Esophagus (tissue), 2 donors: ENCODE measurements at regions not wholly inside any gene's neighbourhood (a gene's known extent, or its start where the extent isn't known, plus 50 kb on each side); places are given as distances from the start of the nearest gene placed in this dataset.

Experiments used
- H3K27ac ChIP-seq, 2 donors: one replicate each; pipeline ENCODE4 v1.5.1; 2013; ENCODE audit warnings: low read depth in 2 of 2, mild to moderate bottlenecking in 2 of 2, inconsistent platforms in 1 of 2, low read length in 1 of 2, moderate library complexity in 1 of 2
- H3K27me3 ChIP-seq, 2 donors: one replicate each; pipeline ENCODE4 v1.6.1; 2013; ENCODE audit warnings: low read length in 2 of 2, control low read depth in 1 of 2, mild to moderate bottlenecking in 1 of 2; ENCODE audit not compliant: insufficient read depth in 2 of 2, control insufficient read depth in 1 of 2
- H3K36me3 ChIP-seq, 2 donors: one replicate each; pipeline ENCODE4 v1.6.1; 2013; ENCODE audit warnings: low read length in 1 of 2; ENCODE audit not compliant: control insufficient read depth in 2 of 2, insufficient read depth in 2 of 2
- H3K4me1 ChIP-seq, 2 donors: one replicate each; pipeline ENCODE4 v1.6.1; 2013; ENCODE audit warnings: low read length in 1 of 2; ENCODE audit not compliant: control insufficient read depth in 2 of 2, insufficient read depth in 2 of 2
- H3K4me3 ChIP-seq, 2 donors: one replicate each; pipeline ENCODE4 v1.5.1; 2013; ENCODE audit warnings: low read length in 2 of 2, mild to moderate bottlenecking in 2 of 2, low read depth in 1 of 2, moderate library complexity in 1 of 2
- H3K9me3 ChIP-seq, 2 donors: one replicate each; pipeline ENCODE4 v1.6.1; 2013; ENCODE audit warnings: mild to moderate bottlenecking in 2 of 2, low read depth in 1 of 2, low read length in 1 of 2, moderate library complexity in 1 of 2; ENCODE audit not compliant: control insufficient read depth in 2 of 2, insufficient read depth in 1 of 2
- WGBS, 2 donors: extraction: QIAGEN DNeasy Blood & Tissue Kit; methylation state at CpG; one replicate each; pipeline ENCODE4 v1.1.7; 2013; 5-methylcytosine and 5-hydroxymethylcytosine counted together
- donor health status: healthy with polysubstance abuse.
- donor health status: Bipolar disorder and iron deficiency.

DNA sequence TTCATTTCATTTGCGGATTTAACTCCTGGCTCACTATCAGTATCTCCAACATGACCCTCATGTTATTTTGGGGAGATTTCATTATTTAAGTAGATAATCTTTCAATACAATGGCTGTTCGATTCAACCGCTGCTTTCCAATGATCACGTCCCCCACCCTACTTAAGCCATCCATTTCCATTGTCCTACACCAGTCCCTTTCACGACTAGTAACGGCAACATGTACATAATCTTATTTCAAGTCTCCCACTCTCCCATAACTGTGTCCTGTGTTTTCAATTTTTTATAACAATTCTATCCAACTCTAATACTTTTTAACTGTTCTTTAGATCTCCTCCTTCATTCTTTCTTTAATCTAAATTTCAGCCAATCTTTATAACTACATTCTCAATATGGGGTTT is 890.8 kb upstream of the MAP3K7 start:
- no peaks in the 10 kb centered on the region for H3K4me1 ChIP-seq
- no peaks in the 10 kb centered on the region for H3K27me3 ChIP-seq
- H3K9me3 ChIP-seq = no peaks in the 10 kb centered on the region
- no peak overlapping the region for H3K27ac ChIP-seq
- WGBS, 2 donors = 94 to 95% methylated on average over 6 of the region's 6 CpGs
- H3K36me3 ChIP-seq = no peaks in the 10 kb centered on the region
- H3K4me3 ChIP-seq = no peak overlapping the region

DNA sequence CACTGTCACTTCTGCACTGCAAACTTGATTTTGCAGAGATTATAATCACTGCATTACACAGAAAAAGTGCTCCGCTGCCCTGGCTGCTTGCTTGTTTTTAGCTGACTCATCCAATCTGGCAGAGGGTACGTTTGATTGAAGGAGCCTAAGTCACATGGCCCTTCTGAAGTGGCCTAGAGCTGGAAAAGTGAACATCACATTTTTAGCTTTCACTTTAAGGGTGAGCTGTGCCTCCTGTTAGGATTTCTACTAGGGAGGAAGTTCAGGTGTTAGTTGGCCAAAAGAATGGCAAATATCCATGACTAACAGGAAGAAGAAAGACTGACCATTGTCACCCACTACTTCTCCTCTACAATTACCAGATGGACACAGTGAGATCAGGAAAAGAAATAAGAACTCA is 889.1 kb upstream of the MAP3K7 start:
- Histone ChIP-seq H3K27ac (no peak overlapping the region), H3K4me3 (no peak overlapping the region), H3K27me3 (no peaks in the 10 kb centered on the region), H3K36me3 (no peaks in the 10 kb centered on the region), H3K9me3 (no peaks in the 10 kb centered on the region), H3K4me1 (no peaks in the 10 kb centered on the region)
- 6 to 12% methylated on average over 2 of the region's 2 CpGs for WGBS, 2 donors

GRCh38 chr6:91465393-91465792 is 878.5 kb upstream of the MAP3K7 start:
- H3K27me3 ChIP-seq = no peaks in the 10 kb centered on the region
- no peaks in the 10 kb centered on the region for H3K36me3 ChIP-seq
- H3K4me3 ChIP-seq = no peak overlapping the region
- no peaks in the 10 kb centered on the region for H3K9me3 ChIP-seq
- WGBS, 2 donors = 75 to 85% methylated on average over 3 of the region's 3 CpGs
- no peaks in the 10 kb centered on the region for H3K4me1 ChIP-seq
- H3K27ac ChIP-seq = no peak overlapping the region

DNA sequence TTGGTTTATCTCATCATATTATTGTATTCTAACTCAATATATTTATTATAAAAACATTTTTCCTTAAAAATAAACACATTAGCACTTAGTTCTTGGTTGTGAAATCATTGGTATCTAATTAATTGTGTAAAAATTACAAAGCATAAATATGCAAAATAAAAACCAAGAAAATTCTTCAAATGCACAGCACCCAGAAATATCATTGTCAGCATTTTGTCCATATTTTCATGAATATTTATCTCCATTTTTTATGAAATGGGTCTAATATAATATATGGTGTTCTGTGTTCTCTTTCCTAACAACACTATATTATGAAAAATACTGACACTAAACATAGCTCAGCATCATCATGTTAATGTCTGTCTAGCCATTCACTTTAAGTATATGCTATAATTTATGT is 877.8 kb upstream of the MAP3K7 start:
- H3K27me3 ChIP-seq = no peaks in the 10 kb centered on the region
- H3K36me3 ChIP-seq = no peaks in the 10 kb centered on the region
- H3K27ac ChIP-seq = no peak overlapping the region

DNA sequence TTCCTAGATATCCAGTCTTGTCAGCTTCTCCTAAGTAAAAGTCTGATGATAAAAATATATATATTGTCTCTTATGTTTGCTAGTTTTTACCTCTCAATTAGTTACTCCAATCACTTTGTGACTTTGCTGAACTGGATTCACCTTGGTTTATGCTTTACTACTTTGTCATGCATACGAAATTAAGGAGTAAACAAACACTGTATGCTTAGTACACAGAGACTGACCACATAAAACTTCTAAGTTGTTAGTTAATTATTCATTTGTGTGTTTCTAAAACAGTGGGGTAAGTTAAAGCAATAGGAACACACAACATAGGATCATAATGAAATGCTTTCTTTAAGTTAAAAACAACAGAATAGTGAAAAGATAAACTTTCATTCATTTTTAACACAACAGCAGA is 877.3 kb upstream of the MAP3K7 start:
- no peaks in the 10 kb centered on the region for H3K4me1 ChIP-seq
- no peaks in the 10 kb centered on the region for H3K36me3 ChIP-seq
- H3K4me3 ChIP-seq = no peak overlapping the region
- H3K27me3 ChIP-seq = no peaks in the 10 kb centered on the region
- H3K27ac ChIP-seq = no peak overlapping the region
- H3K9me3 ChIP-seq = no peaks in the 10 kb centered on the region
- 41 to 45% methylated on average over 1 of the region's 1 CpG for WGBS, 2 donors

More for the DNA sequence above, 877.8 kb upstream of the MAP3K7 start:
- Histone ChIP-seq H3K4me3 (no peak overlapping the region), H3K4me1 (no peaks in the 10 kb centered on the region), H3K9me3 (no peaks in the 10 kb centered on the region)

GRCh38 chr6:91462241-91462640 is 875.4 kb upstream of the MAP3K7 start:
- Histone ChIP-seq H3K36me3 (no peaks in the 10 kb centered on the region), H3K27ac (no peak overlapping the region), H3K9me3 (no peaks in the 10 kb centered on the region), H3K27me3 (no peaks in the 10 kb centered on the region), H3K4me3 (no peak overlapping the region), H3K4me1 (no peaks in the 10 kb centered on the region)
- WGBS, 2 donors = 46 to 54% methylated on average over 2 of the region's 2 CpGs

GRCh38 chr6:91453224-91453878 is 866.5 kb upstream of the MAP3K7 start:
- Histone ChIP-seq H3K4me3 (no peak overlapping the region), H3K36me3 (no peaks in the 10 kb centered on the region), H3K9me3 (no peaks in the 10 kb centered on the region), H3K27ac (no peak overlapping the region), H3K4me1 (no peaks in the 10 kb centered on the region), H3K27me3 (no peaks in the 10 kb centered on the region)
- 84 to 85% methylated on average over 2 of the region's 2 CpGs for WGBS, 2 donors

- H3K36me3 ChIP-seq = no peaks in the 10 kb centered on the region
- H3K27me3 ChIP-seq = no peaks in the 10 kb centered on the region
- no peak overlapping the region for H3K27ac ChIP-seq
- H3K9me3 ChIP-seq = no peaks in the 10 kb centered on the region
- 79% methylated on average over 4 of the region's 4 CpGs for WGBS, 2 donors
- no peak overlapping the region for H3K4me3 ChIP-seq
- no peaks in the 10 kb centered on the region for H3K4me1 ChIP-seq
Measured at GRCh38 chr6:91449539-91449938, 862.7 kb upstream of the MAP3K7 start.

- 72 to 82% methylated on average over 3 of the region's 3 CpGs for WGBS, 2 donors
Measured at GRCh38 chr6:91447530-91448254, 860.8 kb upstream of the MAP3K7 start.

GRCh38 chr6:91447081-91447480 is 860.2 kb upstream of the MAP3K7 start:
- 55 to 61% methylated on average over 2 of the region's 2 CpGs for WGBS, 2 donors
- H3K27me3 ChIP-seq = no peaks in the 10 kb centered on the region
- H3K4me3 ChIP-seq = no peak overlapping the region
- H3K27ac ChIP-seq = no peak overlapping the region
- no peaks in the 10 kb centered on the region for H3K36me3 ChIP-seq
- no peaks in the 10 kb centered on the region for H3K4me1 ChIP-seq
- no peaks in the 10 kb centered on the region for H3K9me3 ChIP-seq

More at GRCh38 chr6:91447530-91448254, 860.8 kb upstream of the MAP3K7 start:
- Histone ChIP-seq H3K27ac (no peak overlapping the region), H3K4me3 (no peak overlapping the region), H3K4me1 (no peaks in the 10 kb centered on the region), H3K9me3 (no peaks in the 10 kb centered on the region), H3K27me3 (no peaks in the 10 kb centered on the region), H3K36me3 (no peaks in the 10 kb centered on the region)
